ENCODE measurements at regions not wholly inside any gene's neighbourhood (a gene's known extent, or its start where the extent isn't known, plus 50 kb on each side); places are given as distances from the start of the nearest gene placed in this dataset.
A peak's percentile ranks its signal among the peaks of the same experiment; 100 is the strongest.
"Not testable (repeated sequence)": the region's sequence is repeated elsewhere in the genome, so short reads cannot be mapped to it uniquely, and the experiment has no call there.

- Histone ChIP-seq H3K27ac (ENCODE audit: low read depth, low read length) (no peak overlapping the region), H3K4me3 (ENCODE audit: low read length) (no peak overlapping the region), H3K4me1 (ENCODE audit: control insufficient read depth, insufficient read depth, low read length) (no peaks in the 10 kb centered on the region), H3K27me3 (ENCODE audit: control insufficient read depth, insufficient read depth, low read length, poor library complexity, severe bottlenecking) (no peaks in the 10 kb centered on the region), H3K36me3 (ENCODE audit: control insufficient read depth, insufficient read depth, low read length) (no peaks in the 10 kb centered on the region), H3K9ac (ENCODE audit: extremely low read depth, low read length, poor library complexity, severe bottlenecking) (no peak overlapping the region), H3K9me3 (ENCODE audit: control insufficient read depth, low read length) (no peaks in the 10 kb centered on the region)
- Mint-ChIP-seq H3K27me3 (ENCODE audit: insufficient read depth) (no peaks in the 10 kb centered on the region), H3K36me3 (ENCODE audit: low read depth) (no peaks in the 10 kb centered on the region), H3K9me3 (no peaks in the 10 kb centered on the region), H3K4me3 (no peak overlapping the region), H3K27ac (no peak overlapping the region), H3K4me1 (peaks cover 9% of the 10 kb centered on the region)
- TF ChIP-seq CTCF (conservative IDR thresholded peaks at IDR 0.05): no peak
- 80 to 100% methylated on average over 1 of the region's 1 CpG for WGBS, 2 experiments (ENCODE audit: insufficient coverage in 1 of 2, insufficient read length in 1 of 2)
- no peak for DNase-seq
Measured at GRCh38 chr4:55001538-55001937, 123.9 kb downstream of the KDR start.

GRCh38 chr4:54999003-54999402, 126.4 kb downstream of the KDR start:
- peak; percentile 73 for TF ChIP-seq CTCF (conservative IDR thresholded peaks at IDR 0.05)
- H3K4me3 Mint-ChIP-seq: no peak overlapping the region
- peaks cover 2% of the 10 kb centered on the region for H3K4me1 Mint-ChIP-seq
- H3K27me3 ChIP-seq (ENCODE audit: control insufficient read depth, insufficient read depth, low read length, poor library complexity, severe bottlenecking): no peaks in the 10 kb centered on the region
- H3K9me3 ChIP-seq (ENCODE audit: control insufficient read depth, low read length): peaks cover 6% of the 10 kb centered on the region
- H3K27me3 Mint-ChIP-seq (ENCODE audit: insufficient read depth): no peaks in the 10 kb centered on the region
- H3K4me1 ChIP-seq (ENCODE audit: control insufficient read depth, insufficient read depth, low read length): no peaks in the 10 kb centered on the region
- H3K36me3 Mint-ChIP-seq (ENCODE audit: low read depth): no peaks in the 10 kb centered on the region
- H3K36me3 ChIP-seq (ENCODE audit: control insufficient read depth, insufficient read depth, low read length): no peaks in the 10 kb centered on the region
- no peak overlapping the region for H3K27ac Mint-ChIP-seq
- H3K27ac ChIP-seq (ENCODE audit: low read depth, low read length): no peak overlapping the region
- H3K9ac ChIP-seq (ENCODE audit: extremely low read depth, low read length, poor library complexity, severe bottlenecking): no peak overlapping the region
- peaks cover 6% of the 10 kb centered on the region for H3K9me3 Mint-ChIP-seq
- no peak for DNase-seq
- no peak overlapping the region for H3K4me3 ChIP-seq (ENCODE audit: low read length)

GRCh38 chr4:54993473-54994026, 131.8 kb downstream of the KDR start:
- peaks cover 27% of the 10 kb centered on the region for H3K9me3 Mint-ChIP-seq
- H3K4me3 Mint-ChIP-seq: not testable (repeated sequence)

GRCh38 chr4:54992266-54992665, 133.1 kb downstream of the KDR start:
- Histone ChIP-seq H3K27ac (ENCODE audit: low read depth, low read length) (no peak overlapping the region), H3K27me3 (ENCODE audit: control insufficient read depth, insufficient read depth, low read length, poor library complexity, severe bottlenecking) (no peaks in the 10 kb centered on the region), H3K4me3 (ENCODE audit: low read length) (no peak overlapping the region), H3K4me1 (ENCODE audit: control insufficient read depth, insufficient read depth, low read length) (no peaks in the 10 kb centered on the region), H3K9me3 (ENCODE audit: control insufficient read depth, low read length) (peaks cover 33% of the 10 kb centered on the region), H3K9ac (ENCODE audit: extremely low read depth, low read length, poor library complexity, severe bottlenecking) (no peak overlapping the region), H3K36me3 (ENCODE audit: control insufficient read depth, insufficient read depth, low read length) (no peaks in the 10 kb centered on the region)
- Mint-ChIP-seq H3K27ac (no peak overlapping the region), H3K36me3 (ENCODE audit: low read depth) (peaks cover 3% of the 10 kb centered on the region), H3K4me1 (no peaks in the 10 kb centered on the region), H3K27me3 (ENCODE audit: insufficient read depth) (no peaks in the 10 kb centered on the region), H3K9me3 (peaks cover 39% of the 10 kb centered on the region), H3K4me3 (no peak overlapping the region)
- no peak for TF ChIP-seq CTCF (conservative IDR thresholded peaks at IDR 0.05)
- no peak for DNase-seq
- 85% methylated on average over 1 of the region's 1 CpG; no CpG with 5 or more reads in 1 of the 2 experiments for WGBS, 2 experiments (ENCODE audit: insufficient coverage in 1 of 2, insufficient read length in 1 of 2)

More at GRCh38 chr4:54993473-54994026, 131.8 kb downstream of the KDR start:
- H3K9ac ChIP-seq (ENCODE audit: extremely low read depth, low read length, poor library complexity, severe bottlenecking); H3K27ac Mint-ChIP-seq; H3K36me3 ChIP-seq (ENCODE audit: control insufficient read depth, insufficient read depth, low read length); H3K36me3 Mint-ChIP-seq (ENCODE audit: low read depth); DNase-seq; H3K4me1 Mint-ChIP-seq; H3K27ac ChIP-seq (ENCODE audit: low read depth, low read length); H3K27me3 ChIP-seq (ENCODE audit: control insufficient read depth, insufficient read depth, low read length, poor library complexity, severe bottlenecking); H3K4me3 ChIP-seq (ENCODE audit: low read length); H3K27me3 Mint-ChIP-seq (ENCODE audit: insufficient read depth); H3K4me1 ChIP-seq (ENCODE audit: control insufficient read depth, insufficient read depth, low read length): not testable (repeated sequence)
- H3K9me3 ChIP-seq (ENCODE audit: control insufficient read depth, low read length): peaks cover 20% of the 10 kb centered on the region
- WGBS, 2 experiments (ENCODE audit: insufficient coverage in 1 of 2, insufficient read length in 1 of 2): 89 to 91% methylated on average over 14 to 28 of the region's 28 CpGs

Measured in endodermal cell (in vitro differentiated cells).